ENCODE measurements at regions not wholly inside any gene's neighbourhood (a gene's known extent, or its start where the extent isn't known, plus 50 kb on each side); places are given as distances from the start of the nearest gene placed in this dataset.

DNA sequence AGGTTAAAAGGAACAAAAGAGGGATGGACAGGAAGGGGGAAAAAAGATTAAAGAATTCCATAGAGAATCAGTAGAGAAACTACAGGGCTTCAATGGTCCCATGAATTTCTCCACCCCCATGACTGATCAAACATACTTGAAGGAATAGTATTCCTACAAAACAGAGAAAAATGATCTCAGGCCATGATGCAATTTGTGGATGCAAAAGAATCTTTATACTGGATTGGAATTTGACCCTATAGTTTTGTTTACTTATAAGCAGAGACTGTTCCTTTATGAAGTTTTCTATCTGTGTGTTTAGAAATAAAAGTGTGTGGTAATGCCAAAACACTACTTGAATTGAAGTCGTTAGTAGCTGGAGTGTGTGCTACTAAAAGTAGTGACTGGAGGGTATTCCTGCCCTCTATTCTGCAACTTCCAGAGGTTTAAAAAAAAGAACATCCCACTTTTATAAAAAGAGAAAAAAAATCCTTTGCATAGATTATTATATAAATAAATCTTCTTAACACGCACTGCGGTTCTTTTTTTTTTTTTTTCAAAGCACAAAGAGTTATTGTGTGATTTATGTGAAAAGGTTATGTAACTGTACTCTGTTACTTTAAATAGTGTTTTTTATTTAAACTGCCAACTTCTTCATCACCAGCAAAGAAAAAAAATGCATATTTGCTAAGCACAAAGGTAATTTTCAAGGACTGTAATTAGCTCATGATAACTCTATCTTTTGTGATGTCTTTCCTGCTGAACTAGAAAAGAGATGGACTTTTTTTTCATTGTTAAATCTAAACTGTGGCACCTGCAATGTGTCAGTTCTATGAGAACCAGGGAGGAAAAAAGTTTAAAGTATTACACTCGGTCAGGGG lies 214.5 kb upstream of the CITED2 start:
- no peak for DNase-seq

DNA sequence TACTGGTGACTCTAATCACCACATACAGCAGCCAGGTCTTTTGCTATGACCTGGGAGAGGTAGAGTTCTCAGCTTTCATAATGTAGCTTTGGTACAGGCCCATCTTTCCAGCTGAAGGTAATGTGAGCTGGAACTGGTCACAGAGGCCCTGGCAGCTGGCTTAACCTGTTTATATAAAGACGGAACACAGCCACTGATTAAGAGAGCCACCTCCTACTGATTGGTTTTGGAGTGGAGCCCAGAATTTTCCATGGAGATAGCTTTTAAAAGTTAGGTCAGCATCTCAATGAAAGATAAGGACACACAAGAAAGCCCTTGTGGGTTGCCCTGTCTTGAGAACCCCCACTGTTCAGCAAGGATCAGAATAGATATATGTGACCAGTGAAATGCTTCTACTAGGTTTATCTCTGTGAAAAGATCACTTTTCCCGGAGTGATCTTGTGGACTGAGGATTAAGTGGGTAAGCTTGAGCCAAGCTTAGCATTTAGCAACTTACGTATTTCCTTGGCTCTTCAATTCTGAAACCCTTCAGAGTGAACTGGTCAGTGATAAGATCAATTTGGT lies 213.7 kb upstream of the CITED2 start:
- DNase-seq = no peak

DNA sequence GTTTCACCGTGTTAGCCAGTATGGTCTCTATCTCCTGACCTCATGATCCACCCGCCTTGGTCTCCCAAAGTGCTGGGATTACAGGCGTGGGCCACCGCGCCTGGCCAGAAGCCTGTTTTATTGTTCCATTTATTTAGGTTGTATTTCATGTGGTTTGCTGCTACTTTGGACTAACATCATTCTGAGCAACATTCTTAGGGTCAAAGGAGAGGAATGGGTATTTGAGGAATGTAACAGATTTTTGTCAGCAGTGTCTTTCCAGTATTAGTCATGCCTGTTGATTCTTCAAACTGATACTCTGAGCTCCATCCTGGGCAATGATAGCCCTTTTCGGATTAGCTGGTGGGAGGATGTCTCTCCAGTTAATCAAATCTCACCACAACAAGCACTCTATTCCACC lies 213.0 kb upstream of the CITED2 start:
- DNase-seq = no peak

DNA sequence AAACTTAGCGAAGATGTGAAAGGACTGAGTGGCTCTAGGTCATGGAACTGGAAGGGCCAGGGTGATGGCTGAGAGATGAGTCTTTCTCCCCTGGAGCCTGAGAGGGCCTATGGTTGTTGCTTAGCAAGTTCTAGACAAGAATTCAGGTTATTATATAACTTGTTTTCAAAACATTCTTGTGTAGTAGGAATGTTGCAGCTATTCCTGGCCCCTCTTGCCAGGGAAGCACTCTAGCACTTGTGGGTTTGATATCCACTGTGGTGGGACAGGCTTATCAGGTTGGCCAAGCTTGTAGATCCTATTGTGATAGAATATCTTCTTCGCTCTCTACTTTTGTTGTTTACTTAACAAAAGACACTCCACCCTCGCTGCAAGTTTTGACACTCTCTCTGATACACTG lies 211.8 kb upstream of the CITED2 start:
- DNase-seq = no peak

DNA sequence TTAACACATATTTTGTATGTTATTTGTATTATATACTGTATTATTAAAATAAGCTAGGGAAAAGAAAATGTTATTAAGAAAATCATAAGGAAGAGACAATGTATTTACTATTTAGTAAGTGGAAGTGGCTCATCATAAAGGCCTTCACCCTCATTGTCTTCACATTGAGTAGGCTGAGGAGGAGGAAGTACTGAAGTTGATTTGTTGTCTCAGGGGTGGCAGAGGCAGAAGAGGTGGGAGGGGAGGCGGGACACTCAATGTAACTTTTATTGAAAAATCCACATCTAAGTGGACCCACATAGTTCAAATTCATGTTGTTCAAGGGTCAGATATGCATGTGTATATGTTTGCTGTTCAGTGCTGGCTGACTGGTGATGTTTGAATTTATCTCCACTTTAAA lies 210.2 kb upstream of the CITED2 start:
- DNase-seq = no peak

DNA sequence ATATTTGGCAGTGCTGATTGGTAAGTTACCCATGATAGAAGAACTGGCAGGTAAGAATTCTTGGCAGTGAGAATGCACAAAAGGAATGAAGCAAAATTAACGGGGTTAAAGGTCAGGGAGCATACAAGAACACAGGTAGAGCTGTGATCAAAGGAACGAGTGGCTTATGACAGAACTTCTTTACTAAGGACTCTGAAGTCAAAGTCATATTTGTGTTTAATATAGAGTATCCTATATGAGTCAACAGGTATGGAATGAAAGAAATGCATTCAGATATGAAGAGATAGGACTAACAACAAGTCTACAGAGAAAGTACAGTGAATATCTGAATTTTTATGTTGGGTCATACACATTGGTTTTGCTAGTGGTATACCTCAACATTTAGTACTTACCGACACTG lies 209.0 kb upstream of the CITED2 start:
- no peak for DNase-seq

DNA sequence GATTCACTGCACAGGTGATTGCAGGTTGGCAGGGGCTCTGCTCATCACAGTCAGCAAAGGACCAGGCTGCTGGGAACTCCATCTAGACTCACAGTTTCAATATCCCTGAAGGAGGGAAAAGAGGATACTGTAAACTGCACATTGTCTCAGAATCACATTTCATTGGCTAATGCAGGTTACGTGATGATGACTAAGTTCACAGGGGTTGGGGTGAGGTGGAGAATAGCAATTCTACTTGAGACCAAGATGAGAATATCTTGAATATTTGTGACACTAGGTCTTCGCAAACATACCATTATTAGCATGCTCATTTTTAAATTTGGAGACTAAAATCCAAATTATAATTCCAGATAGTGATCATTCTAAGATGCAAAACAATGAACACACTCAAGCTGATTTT lies 208.5 kb upstream of the CITED2 start:
- DNase-seq = no peak

DNA sequence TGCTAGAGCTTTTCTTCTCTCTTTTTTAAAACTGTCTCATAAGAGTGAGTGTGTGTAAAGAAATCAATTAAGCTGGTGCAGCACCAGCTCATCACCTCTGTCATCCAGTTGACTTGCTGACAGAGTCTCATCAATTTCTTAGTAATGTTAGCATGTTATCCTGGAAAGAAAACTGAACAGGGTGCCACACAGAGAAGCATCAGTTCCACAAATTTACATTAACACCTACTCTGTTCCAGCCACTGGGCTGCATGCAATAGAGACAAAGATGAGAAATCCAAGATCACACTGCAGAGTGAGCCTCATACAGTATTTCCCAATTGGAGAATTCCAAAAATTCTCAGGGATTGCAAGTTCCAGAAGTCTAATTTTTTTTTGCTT lies 207.0 kb upstream of the CITED2 start:
- DNase-seq = no peak

DNA sequence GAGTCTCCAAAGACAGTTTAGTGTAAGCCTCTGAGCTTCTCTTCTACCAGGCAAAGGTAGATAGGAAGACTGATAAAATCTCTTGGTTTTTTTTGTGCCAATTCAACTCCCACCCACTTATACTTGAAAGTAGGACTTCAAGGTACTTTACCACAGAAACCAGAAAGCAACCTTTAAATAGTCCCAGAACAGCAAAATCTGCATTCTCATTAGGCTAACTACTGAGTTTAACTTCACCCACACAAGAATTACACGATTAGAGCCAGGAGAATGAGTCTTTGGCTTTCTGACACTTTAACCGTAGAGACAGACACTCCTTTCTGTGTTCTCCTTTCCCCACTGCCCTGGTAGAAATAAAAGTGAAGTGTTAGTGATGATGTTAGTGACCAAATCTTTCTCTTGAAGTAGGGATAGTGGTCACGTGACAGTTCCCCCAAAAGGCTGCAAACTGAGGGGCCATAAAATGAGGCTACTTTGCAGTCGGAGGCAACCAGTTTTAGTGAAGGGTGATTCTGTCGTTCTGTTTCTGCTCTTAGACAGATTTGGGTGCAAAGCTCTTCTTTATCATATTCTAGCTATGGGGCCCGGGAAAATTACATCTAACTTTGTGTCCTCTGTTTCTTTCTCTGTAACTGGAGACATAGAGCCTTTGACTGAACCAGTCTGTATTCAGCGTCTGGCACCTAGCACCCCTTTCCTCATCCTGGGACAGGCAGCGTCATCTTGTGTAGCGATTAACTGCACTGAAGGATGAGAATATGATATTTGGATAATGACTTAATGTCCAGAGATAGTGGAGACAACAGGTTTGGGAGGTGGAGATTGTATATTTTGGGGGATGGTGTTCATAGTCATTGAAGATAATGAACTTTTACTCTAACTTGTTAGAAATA lies 206.4 kb upstream of the CITED2 start:
- DNase-seq = no peak

DNA sequence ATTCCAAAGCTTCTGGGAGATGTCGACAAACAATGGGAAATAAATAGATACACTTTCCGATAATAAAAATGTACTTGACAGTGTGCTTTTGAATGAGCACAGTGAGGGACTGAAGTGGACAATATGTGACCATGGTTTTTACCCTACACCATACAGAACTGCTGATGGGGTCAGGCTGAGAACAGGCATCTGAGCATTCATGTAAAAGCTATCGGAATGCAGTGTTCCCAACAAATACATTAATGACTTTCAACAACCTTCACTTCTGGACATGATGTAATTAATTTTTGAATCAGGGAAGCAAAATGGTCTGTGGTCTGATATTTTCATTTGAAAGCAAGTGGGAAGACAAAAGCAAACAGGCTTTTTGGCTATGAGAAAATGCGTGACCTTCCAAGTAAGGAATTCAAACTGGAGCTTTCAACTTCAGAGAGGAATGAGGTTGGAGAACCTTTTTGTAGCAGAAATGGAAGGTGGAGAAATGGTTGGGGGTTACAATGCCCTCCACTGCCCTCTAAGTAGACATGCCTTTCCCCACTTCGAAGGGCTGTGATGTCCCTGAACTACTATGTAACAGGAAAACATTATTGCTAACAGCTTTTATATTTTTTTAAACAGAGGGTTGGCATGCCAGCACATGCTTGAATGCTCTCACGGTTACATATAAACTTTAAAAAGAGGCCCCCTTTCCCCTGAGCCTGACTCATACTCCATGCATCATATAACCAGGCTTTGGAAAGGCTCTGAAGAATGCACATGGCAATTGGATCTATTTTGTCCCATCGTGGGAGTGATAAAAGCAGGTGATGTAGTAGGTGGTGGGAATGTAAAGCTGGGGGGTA lies 203.5 kb upstream of the CITED2 start:
- no peak for DNase-seq

DNA sequence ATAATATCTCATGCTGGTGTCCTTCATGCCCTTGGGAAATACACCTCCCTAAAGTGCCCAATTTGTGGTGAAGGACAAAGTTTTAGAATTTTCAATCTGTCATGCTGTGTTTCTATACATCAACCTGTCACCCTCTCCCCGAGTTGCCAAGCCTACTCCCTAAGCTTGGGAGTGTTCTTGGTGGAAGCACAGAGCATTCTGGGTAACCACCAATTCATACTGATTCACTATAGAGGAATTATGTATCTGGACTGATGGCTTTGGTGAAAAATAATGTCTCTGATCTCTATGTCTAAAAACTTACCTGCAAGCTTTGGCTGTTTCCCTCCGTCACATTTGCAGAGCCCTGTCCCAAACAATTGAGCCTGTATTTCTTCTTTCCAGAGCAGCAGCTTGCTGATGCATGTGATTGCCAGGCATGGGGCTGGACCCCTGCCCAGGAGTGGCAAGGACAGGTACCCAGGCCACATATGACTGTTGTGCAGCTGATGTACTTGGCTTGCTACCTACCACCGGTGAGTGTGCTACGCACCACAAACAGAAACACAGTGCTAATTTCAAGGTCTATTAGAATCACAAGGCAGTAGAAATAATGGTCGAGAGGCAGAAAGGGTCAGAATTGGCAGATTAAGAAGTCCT lies 202.8 kb upstream of the CITED2 start:
- DNase-seq = no peak

DNA sequence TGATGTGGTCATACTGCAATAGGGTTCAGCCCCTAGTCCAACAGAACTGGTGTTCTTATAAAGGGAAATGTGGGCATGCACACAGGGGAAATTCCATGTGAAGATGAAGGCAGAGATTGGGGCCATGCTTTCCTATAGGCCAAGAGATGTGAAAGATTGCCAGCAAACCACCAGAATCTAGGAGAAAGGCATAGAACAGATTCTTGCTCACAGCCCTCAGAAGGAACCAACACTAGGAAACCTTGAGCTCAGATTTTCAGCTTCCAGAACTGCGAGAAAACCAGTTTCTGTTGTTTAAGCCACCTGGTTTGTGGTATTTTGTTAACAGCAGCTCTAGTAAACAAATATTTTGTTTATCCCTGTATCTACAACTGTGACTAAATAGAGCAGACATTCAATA lies 197.6 kb upstream of the CITED2 start:
- DNase-seq = no peak

DNA sequence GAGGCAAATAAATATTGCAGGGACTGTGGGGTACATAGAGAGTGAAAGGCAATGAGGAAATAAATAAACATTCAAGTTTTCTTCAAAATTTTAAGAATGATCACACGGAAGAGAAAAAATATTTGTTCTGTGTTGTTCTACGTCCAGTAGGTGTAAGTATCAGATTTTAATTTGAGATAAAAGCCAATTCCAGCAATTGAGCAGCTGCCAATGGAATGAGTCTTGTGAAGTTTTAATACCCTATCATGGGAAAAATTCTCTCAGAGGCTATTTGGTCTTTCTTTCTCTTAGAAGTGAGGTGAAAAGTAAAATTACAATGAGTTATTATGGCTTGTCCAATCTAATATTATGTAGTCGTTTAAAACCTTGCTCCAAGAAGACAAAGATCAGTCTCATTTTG lies 195.7 kb upstream of the CITED2 start:
- DNase-seq = no peak

DNA sequence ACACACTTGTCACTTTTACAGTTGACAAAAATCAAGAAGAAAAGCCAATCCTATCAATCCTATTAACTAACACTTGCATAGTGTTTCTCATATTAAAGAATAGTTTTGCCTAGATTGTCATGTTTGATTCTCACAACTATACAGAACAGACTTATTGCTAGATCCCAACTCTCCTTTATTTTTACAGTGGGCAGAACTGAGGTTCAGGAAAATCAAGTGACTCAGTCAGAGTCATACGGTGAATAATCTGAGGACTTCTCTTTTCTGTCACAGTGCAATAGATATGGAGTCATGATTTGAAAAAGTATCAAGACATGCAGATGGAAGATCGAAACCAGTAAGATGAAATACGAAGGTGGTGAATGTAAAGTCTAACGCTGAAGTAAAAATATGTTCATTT lies 195.1 kb upstream of the CITED2 start:
- DNase-seq = no peak

DNA sequence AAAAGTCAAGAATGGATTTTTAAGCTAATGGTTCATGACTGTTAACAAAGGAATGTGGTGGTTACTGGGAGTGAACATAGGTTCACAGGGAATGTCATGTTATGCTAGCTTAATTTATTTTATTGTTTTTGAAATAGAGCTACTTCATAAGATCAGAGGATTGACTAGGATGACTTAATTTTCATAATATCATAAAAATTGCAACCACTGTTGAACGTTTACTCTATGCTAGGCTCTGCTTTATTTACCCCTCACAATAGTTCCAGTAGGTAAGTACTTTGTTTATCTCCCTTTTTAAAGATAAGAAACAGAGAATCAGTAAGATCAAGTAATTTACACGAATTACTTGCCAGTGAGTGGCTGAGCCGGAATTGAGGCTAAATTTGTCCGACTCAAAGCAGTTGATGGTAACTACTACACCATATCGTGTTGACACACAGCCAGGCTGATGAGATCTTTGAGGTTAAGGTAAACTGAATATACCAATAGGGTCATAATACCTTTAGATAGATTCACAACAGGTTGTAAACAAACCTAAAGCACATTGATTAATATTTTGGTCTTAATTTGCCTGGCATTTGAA lies 194.6 kb upstream of the CITED2 start:
- no peak for DNase-seq

DNA sequence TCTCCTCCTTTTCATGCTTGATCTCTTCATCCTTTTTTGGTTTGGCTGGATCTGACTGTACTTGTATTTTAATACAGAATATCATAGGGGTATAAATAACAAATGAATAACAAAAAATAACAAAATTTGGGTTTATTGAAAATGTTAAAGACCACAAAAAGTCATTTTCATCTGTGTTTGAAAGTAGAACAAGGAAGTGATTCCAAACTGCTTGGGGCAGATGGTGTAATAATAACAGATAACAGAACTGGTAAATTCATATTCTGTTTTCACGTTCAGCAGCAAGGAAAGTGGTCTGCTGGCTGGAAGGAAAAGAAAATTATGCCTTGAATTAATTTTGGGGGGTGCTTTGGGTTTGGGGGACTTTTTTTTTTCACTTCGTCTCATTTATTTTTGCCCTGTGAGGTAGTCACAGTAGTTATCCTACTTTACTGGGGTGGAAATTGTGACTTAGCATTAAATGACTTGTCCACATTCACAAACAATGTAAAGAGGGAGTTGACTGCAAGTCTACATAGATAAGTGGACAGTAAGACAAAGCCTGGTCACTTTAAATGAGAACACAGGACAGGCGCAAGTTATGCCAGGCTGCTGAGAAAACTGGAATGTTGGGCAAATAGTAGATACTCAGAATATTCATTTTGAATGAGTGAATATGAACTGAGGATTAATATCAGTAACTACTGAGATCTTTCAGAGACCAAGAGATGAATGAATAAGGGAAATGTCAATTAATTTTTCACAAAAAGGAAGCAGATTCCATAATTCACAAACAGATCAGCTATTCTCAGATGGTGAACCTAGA lies 193.9 kb upstream of the CITED2 start:
- no peak for DNase-seq

DNA sequence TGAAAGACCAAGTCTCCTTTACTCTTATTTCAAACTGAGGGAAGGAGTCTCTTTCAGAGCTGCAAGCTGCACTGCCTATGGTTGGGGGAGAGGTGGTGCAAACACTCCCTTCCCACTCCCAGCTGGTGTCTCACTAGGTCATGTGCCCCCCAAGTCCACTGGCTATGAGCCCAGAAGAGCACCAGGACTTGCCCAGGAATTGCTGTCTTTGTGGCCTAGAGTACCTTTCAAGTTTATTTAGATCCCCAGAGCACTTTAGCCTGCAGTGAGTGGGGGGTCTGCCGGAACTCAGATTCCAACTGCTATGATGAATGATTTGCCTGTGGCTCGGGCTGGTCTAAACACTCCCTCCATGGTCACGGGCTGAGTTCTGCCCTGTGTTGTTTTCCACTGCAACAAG lies 192.6 kb upstream of the CITED2 start:
- no peak for DNase-seq

DNA sequence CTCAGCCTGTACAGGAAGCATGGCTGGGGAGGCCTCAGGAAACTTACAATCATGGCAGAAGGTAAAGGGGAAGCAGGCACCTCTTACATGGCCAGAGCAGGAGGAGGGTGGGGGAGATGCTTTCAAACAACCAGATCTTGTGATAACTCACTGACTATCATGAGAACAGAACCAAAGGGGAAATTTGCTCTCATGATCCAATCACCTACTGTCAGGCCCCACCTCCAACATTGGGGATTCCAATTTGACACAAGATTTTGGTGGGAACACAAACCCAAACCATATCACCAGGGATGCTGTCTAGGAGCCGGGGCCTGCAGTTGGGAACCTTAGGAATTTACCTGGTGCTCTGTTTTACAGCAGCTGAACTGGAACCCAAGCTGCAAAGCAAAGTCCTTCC lies 191.1 kb upstream of the CITED2 start:
- DNase-seq = no peak

DNA sequence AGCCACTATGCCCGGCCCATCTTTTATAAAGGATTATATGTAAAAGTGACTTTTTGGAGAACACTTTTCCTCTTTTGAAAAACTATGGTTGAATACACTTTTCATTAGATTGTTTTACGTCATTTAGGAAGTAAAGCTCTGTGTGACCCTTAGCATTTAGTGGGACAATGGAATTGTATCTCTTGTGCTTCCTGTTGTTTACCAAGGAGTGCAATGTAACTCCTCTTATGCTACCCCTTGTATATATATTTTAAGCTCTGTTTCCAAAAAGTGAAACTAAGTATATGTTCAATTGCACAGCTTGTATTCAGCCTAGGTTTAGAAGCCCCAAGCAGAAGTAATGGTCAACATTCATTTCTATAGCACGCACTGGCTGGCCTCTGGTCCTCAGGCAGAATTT lies 183.1 kb upstream of the CITED2 start:
- DNase-seq = no peak

DNA sequence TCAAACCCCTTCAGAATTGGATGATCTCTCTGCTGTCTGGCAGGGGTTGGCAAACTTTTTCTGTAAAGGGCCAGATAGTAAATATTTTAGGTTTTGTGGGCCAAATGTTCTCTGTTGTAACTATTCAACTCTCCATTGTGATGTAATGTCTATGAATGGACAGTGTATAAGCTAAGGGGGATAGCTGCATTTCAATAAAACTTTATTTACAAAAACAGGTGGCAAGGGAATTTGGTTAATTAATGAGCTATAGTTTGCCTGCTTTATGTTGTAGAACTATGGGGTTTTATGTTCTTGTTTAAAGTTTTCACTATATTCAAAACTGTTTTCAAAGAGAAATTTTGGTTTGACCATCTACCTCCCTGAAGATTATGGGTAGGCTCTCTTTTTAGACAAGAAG lies 182.1 kb upstream of the CITED2 start:
- no peak for DNase-seq

DNA sequence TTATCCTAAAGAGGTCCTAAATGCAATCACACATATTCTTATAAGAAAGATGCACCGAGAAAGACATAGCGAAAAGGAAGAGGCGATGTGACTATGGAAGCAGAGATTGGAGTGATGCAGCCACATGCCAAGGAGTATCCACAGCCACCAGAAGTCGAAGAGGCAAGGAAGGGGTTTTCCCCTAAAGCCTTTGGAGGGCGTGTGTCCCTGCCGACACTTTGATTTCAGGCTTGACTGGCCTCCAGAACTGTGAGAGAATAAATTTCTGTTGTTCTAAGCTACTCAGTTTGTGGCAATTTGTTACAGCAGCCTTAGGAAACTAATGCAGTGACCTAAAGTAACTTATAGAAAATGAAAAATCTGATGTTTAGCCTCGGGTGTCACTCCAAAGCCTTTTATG lies 179.5 kb upstream of the CITED2 start:
- no peak for DNase-seq

Data from activated CD8-positive, alpha-beta memory T cell treated with anti-CD3 and anti-CD28 coated beads for 24 hours (primary cell).